ENCODE measurements at regions not wholly inside any gene's neighbourhood (a gene's known extent, or its start where the extent isn't known, plus 50 kb on each side); places are given as distances from the start of the nearest gene placed in this dataset.

DNA sequence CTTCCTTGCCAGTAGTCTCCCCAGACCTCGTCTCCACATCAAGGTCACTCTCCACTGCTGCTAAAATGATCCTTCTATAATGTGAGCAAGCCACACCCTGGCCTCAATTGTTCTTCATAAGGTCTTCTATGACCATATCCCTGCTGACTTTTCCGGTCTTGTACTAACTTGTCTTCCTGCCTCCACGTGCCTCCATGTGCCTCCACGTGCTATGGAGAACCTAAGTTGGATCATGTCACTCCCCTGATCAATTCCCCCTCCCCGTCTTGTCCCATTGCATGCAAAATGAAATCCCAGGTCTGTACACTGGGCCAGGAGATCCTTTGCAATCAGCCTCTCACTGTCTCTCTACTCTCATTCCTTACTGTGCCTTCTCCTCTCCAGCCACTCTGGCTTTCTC is 110.6 kb downstream of the TTC8 start:
- Histone ChIP-seq H3K27me3 (no peaks in the 10 kb centered on the region), H3K27ac (no peak overlapping the region), H3K9me3 (no peaks in the 10 kb centered on the region), H3K36me3 (replicated peaks in 1 of 2; ENCODE audit: insufficient read depth in 1 of 2, low read depth in 2 of 2) (no peaks in the 10 kb centered on the region), H3K4me1 (no peaks in the 10 kb centered on the region), H3K4me3 (no peak overlapping the region)
- intact Hi-C loops (cut with DNase I), result no loop called here
- no peak for ATAC-seq
- DNase-seq, result no peak
- 71 to 74% methylated on average over 5 of the region's 5 CpGs for WGBS, 2 donors
- TF ChIP-seq CTCF (IDR thresholded peaks at IDR 0.05) (no peak), POLR2A (IDR thresholded peaks at IDR 0.05) (no peak)

DNA sequence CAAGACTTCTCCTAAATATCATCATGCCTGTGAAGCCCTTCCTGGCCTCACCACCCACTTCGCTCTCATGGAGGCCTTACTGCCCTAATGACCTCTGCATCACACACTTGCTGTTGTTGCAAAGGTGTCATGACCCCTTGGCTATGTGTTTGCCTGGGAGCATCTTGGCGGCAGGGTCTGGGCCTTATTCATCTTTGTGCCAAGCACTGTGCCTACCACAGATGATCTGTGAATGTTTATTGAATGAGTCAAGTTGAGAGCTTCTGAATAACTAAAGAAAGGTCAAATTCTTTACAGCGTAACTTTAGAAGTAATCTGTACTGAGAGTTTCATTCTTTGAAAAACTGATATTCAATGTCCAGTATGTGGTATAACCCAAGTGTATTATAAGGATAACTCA is 113.3 kb downstream of the TTC8 start:
- Histone ChIP-seq H3K4me1 (no peaks in the 10 kb centered on the region), H3K27ac (no peak overlapping the region), H3K27me3 (no peaks in the 10 kb centered on the region), H3K9me3 (no peaks in the 10 kb centered on the region), H3K4me3 (no peak overlapping the region), H3K36me3 (replicated peaks in 1 of 2; ENCODE audit: insufficient read depth in 1 of 2, low read depth in 2 of 2) (no peaks in the 10 kb centered on the region)
- intact Hi-C loops (cut with DNase I), result no loop called here
- TF ChIP-seq CTCF (IDR thresholded peaks at IDR 0.05), result no peak
- no peak for TF ChIP-seq POLR2A (IDR thresholded peaks at IDR 0.05)
- DNase-seq (no peak), ATAC-seq (no peak)
- WGBS, 2 donors, result 93 to 94% methylated on average over 3 of the region's 3 CpGs

- H3K27ac ChIP-seq, result no peak overlapping the region
- H3K9me3 ChIP-seq, result no peaks in the 10 kb centered on the region
- H3K27me3 ChIP-seq, result no peaks in the 10 kb centered on the region
- H3K4me1 ChIP-seq, result no peaks in the 10 kb centered on the region
- H3K4me3 ChIP-seq, result no peak overlapping the region
- TF ChIP-seq POLR2A (IDR thresholded peaks at IDR 0.05) (no peak), CTCF (IDR thresholded peaks at IDR 0.05) (no peak)
- intact Hi-C loops (cut with DNase I), result no loop called here
- ATAC-seq (no peak), DNase-seq (no peak)
- no peaks in the 10 kb centered on the region for H3K36me3 ChIP-seq (replicated peaks in 1 of 2; ENCODE audit: insufficient read depth in 1 of 2, low read depth in 2 of 2)
- 33 to 43% methylated on average over 3 of the region's 3 CpGs for WGBS, 2 donors
Observed at GRCh38 chr14:88940671-88941070, 116.2 kb downstream of the TTC8 start.

GRCh38 chr14:88941414-88941813 is 117.0 kb downstream of the TTC8 start:
- Histone ChIP-seq H3K4me1 (no peaks in the 10 kb centered on the region), H3K4me3 (no peak overlapping the region), H3K36me3 (replicated peaks in 1 of 2; ENCODE audit: insufficient read depth in 1 of 2, low read depth in 2 of 2) (no peaks in the 10 kb centered on the region), H3K9me3 (no peaks in the 10 kb centered on the region), H3K27ac (no peak overlapping the region), H3K27me3 (no peaks in the 10 kb centered on the region)
- no peak for TF ChIP-seq CTCF (IDR thresholded peaks at IDR 0.05)
- TF ChIP-seq POLR2A (IDR thresholded peaks at IDR 0.05), result no peak
- intact Hi-C loops (cut with DNase I), result no loop called here
- DNase-seq, result no peak
- no peak for ATAC-seq

DNA sequence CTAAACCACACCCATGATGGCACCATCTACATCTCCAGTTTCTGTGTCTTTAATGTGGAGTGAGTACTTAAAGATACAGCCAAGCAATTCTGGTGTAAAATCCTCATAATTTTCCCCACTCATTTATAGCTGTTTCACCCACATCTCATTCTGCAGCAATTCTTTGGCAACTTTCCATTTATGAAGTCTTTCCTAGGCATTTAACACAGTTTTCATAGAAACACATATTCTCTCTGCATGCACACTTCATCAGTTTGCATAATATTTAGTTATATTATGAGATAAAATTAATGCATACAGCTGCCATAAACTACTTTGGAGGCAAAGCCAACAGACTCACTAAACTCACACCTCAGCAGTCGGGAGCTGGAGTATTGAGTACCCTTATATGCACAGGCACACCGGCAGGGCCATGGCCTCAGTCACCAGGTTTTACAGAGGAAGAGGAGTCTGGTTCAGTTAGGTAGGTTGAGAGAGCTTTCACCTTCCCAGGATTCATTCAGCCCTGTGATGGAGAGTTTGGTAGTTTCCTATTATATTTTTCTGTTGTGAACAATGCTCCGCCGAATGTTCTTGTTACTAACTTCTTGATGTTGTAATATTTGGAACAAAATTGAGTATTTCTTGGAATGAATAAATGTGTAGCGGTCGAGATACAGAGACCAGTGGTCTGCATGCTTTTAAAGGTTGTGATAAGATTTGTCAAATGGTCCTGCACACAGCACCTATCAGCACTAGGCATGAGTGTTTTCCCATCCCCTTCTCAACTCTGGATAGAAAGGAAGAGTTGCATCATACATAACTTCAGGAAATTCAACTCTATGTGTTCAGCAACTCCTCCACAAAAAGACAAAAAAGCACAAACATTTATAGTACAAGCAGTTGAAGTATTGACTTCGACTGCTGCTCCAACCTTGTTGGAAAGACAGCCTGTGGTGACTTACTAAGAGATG is 123.5 kb downstream of the TTC8 start:
- 66 to 68% methylated on average over 7 of the region's 7 CpGs for WGBS, 2 donors
- ATAC-seq, result no peak

More for the DNA sequence above, 123.5 kb downstream of the TTC8 start:
- Histone ChIP-seq H3K36me3 (replicated peaks in 1 of 2; ENCODE audit: insufficient read depth in 1 of 2, low read depth in 2 of 2) (no peaks in the 10 kb centered on the region), H3K4me3 (no peak overlapping the region), H3K4me1 (no peaks in the 10 kb centered on the region), H3K27ac (no peak overlapping the region), H3K27me3 (no peaks in the 10 kb centered on the region), H3K9me3 (peaks cover 0 to 4% (median 0%) of the 10 kb centered on the region in 3 donors)
- DNase-seq, result no peak
- intact Hi-C loops (cut with DNase I), result no loop called here
- no peak for TF ChIP-seq POLR2A (IDR thresholded peaks at IDR 0.05)
- TF ChIP-seq CTCF (IDR thresholded peaks at IDR 0.05), result no peak

All from body of pancreas (tissue), 4 donors.